Sigmoid colon (tissue), 6 donors: ENCODE measurements at regions not wholly inside any gene's neighbourhood (a gene's known extent, or its start where the extent isn't known, plus 50 kb on each side); places are given as distances from the start of the nearest gene placed in this dataset.

Experiments
- DNase-seq: peaks from one replicate; pipeline ENCODE4 v3.0.0-alpha.2; 2019
- H3K27ac ChIP-seq, 4 donors: fragments of 200-600 bp; sonication (generic); one replicate each; pipeline ENCODE4 v1.5.1; 2016 to 2019; ENCODE audit warnings: mild to moderate bottlenecking in 1 of 4
- H3K27me3 ChIP-seq, 3 donors: fragments of 200-600 bp; sonication (generic); one replicate each; pipeline ENCODE4 v1.5.1; 2019; ENCODE audit warnings: mild to moderate bottlenecking in 1 of 3
- H3K36me3 ChIP-seq, 4 donors: fragments of 200-600 bp; sonication (generic); one replicate each; pipeline ENCODE4 v1.5.1; 2016 to 2019
- H3K4me1 ChIP-seq, 4 donors: fragments of 200-600 bp; sonication (generic); one replicate each; pipeline ENCODE4 v1.5.1; 2017 to 2019
- H3K4me3 ChIP-seq, 4 donors: fragments of 200-600 bp; sonication (generic); one replicate each; pipeline ENCODE4 v1.5.1; 2017 to 2019; ENCODE audit warnings: mild to moderate bottlenecking in 2 of 4, moderate library complexity in 1 of 4
- H3K9me3 ChIP-seq, 4 donors: fragments of 200-600 bp in 3 of 4; sonication (generic) in 3 of 4; one replicate each; pipeline versions ENCODE4 v1.5.1 to v1.6.1; 2013 to 2019
- EP300 ChIP-seq, 4 donors: sonication (generic); formaldehyde crosslinking; IDR thresholded peaks; one replicate each; pipeline ENCODE4 v1.6.1; 2017; ENCODE audit warnings: antibody characterized with exemption in 4 of 4
- POLR2A ChIP-seq, 2 donors: fragments of 450-650 bp; IDR thresholded peaks; one replicate each; pipeline ENCODE4 v1.6.1; 2016; ENCODE audit warnings: antibody characterized with exemption in 2 of 2, mild to moderate bottlenecking in 2 of 2, moderate library complexity in 2 of 2
- POLR2AphosphoS5 ChIP-seq, 4 donors: sonication (generic); formaldehyde crosslinking; IDR thresholded peaks; one replicate each; pipeline ENCODE4 v1.6.1; 2017; ENCODE audit warnings: antibody characterized with exemption in 4 of 4
- WGBS, 2 donors: extraction: QIAGEN DNeasy Blood & Tissue Kit; methylation state at CpG; one replicate each; pipeline ENCODE4 v1.1.7; 2013; 5-methylcytosine and 5-hydroxymethylcytosine counted together
- intact Hi-C: fragments of 100-400 bp; cut with DNase I; formaldehyde crosslinking; loops from one replicate; pipeline ENCODE4 v1.15.1; 2023
- TF ChIP-seq, protein P1 (sequence below), 4 experiments: fragments of 450-650 bp in 3 of 4; fragments of 200-600 bp in 1 of 4; IDR thresholded peaks; one replicate each; pipeline ENCODE4 v1.5.1; 2016 to 2019; ENCODE audit warnings: antibody characterized with exemption in 4 of 4, mild to moderate bottlenecking in 3 of 4, moderate library complexity in 2 of 4
- donor health status: healthy with polysubstance abuse.
- donor health status: healthy.

DNA sequence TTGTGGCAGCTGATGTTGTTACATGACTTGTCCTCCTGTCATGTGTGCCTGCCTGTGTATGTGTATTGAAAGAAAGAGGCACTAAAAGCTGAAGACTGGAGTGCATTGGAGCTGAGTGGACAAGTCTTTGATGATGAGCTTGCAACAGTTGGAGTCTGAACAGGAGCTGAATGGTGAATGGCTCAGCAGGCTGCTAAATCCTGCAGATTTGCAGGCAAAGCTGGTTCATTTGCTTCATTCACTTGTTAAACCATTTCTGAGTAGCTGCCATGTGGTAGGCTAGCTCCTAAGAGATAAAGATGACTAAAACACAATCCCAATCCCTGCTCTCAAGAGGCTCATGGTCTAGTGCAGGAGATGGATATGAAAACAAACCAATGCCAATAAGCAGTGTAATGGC, 217.3 kb downstream of the CHRDL1 start:
- no peak for DNase-seq
- intact Hi-C loops: no loop called here
- Histone ChIP-seq H3K36me3 (no peaks in the 10 kb centered on the region), H3K4me3 (no peak overlapping the region), H3K27me3 (no peaks in the 10 kb centered on the region), H3K27ac (no peak overlapping the region), H3K4me1 (no peaks in the 10 kb centered on the region), H3K9me3 (no peaks in the 10 kb centered on the region)
- TF ChIP-seq POLR2A (IDR thresholded peaks at IDR 0.05) (no peak), POLR2AphosphoS5 (IDR thresholded peaks at IDR 0.05) (no peak)
- TF ChIP-seq, protein P1, sequence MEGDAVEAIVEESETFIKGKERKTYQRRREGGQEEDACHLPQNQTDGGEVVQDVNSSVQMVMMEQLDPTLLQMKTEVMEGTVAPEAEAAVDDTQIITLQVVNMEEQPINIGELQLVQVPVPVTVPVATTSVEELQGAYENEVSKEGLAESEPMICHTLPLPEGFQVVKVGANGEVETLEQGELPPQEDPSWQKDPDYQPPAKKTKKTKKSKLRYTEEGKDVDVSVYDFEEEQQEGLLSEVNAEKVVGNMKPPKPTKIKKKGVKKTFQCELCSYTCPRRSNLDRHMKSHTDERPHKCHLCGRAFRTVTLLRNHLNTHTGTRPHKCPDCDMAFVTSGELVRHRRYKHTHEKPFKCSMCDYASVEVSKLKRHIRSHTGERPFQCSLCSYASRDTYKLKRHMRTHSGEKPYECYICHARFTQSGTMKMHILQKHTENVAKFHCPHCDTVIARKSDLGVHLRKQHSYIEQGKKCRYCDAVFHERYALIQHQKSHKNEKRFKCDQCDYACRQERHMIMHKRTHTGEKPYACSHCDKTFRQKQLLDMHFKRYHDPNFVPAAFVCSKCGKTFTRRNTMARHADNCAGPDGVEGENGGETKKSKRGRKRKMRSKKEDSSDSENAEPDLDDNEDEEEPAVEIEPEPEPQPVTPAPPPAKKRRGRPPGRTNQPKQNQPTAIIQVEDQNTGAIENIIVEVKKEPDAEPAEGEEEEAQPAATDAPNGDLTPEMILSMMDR (IDR thresholded peaks at IDR 0.05): no peak

DNA sequence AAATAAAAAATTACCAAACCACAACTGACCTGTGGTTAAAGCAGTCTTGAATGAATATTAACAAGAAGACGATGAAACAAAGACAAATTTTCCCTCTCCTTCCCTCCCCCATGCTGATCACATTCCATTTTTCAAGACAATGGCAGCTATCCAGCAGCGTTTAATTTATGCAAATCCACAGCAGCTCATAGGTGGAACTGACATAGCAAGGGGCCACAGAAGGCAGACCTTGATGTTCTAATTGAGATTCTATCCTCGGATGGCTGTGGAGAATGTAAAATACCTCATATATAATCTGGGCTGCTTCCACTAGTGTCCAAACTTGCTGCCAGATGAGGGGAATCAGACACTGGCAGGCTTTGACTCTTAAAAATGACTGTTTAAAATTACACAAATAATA, 211.5 kb downstream of the CHRDL1 start:
- H3K27me3 ChIP-seq: no peaks in the 10 kb centered on the region
- WGBS, 2 donors: 69 to 70% methylated on average over 3 of the region's 3 CpGs
- H3K9me3 ChIP-seq: no peaks in the 10 kb centered on the region
- intact Hi-C loops: no loop called here
- no peak for DNase-seq
- H3K4me3 ChIP-seq: no peak overlapping the region
- H3K36me3 ChIP-seq: no peaks in the 10 kb centered on the region
- H3K27ac ChIP-seq: no peak overlapping the region
- TF ChIP-seq POLR2A (IDR thresholded peaks at IDR 0.05) (no peak), EP300 (IDR thresholded peaks at IDR 0.05) (no peak), POLR2AphosphoS5 (IDR thresholded peaks at IDR 0.05) (no peak)
- TF ChIP-seq, protein P1 (IDR thresholded peaks at IDR 0.05): no peak
- no peaks in the 10 kb centered on the region for H3K4me1 ChIP-seq

DNA sequence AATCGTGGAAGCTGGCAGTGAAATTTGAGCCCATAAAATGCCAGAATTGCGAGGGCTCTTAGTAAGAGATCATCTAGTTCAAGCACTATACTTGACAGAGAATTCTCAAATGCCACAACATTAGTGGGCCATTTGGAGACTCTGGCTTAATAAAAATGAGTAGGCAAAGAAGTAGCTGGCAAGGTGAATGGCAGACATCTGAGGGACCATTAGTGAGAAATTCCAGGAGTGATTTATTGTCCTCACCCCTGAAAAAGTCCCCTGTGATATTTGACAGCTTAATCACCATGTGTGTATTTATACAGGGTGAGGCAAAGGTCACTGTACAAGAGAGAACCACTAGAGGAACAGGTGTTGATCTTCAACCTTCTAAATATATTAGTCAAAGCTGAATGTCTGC, 207.5 kb downstream of the CHRDL1 start:
- Histone ChIP-seq H3K4me3 (no peak overlapping the region), H3K36me3 (no peaks in the 10 kb centered on the region), H3K9me3 (no peaks in the 10 kb centered on the region), H3K27me3 (no peaks in the 10 kb centered on the region), H3K27ac (no peak overlapping the region), H3K4me1 (no peaks in the 10 kb centered on the region)
- TF ChIP-seq POLR2AphosphoS5 (IDR thresholded peaks at IDR 0.05) (no peak), POLR2A (IDR thresholded peaks at IDR 0.05) (no peak), EP300 (IDR thresholded peaks at IDR 0.05) (no peak)
- TF ChIP-seq, protein P1 (IDR thresholded peaks at IDR 0.05): no peak
- 3 to 35% methylated on average over 2 of the region's 2 CpGs for WGBS, 2 donors
- intact Hi-C loops: no loop called here
- no peak for DNase-seq

DNA sequence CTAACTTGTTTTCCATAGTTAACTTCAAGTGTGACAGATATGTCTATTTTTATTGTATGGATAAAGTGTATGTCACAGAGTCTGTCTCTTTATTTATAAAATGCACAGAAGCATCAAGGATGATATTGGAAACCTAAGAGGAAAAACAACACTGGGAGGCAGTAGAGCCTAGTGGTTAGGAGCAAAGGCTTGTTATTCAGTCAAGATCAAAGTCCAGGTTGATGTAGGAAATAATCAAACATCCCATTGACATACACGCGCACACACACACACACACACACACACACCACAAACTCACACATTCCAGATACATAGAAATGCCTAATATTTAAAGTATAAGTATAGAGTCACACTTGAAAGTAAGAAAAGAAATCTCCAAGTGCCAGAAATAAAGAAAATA, 206.8 kb downstream of the CHRDL1 start:
- Histone ChIP-seq H3K9me3 (no peaks in the 10 kb centered on the region), H3K4me3 (no peak overlapping the region), H3K27ac (no peak overlapping the region), H3K27me3 (no peaks in the 10 kb centered on the region), H3K4me1 (no peaks in the 10 kb centered on the region), H3K36me3 (no peaks in the 10 kb centered on the region)
- TF ChIP-seq EP300 (IDR thresholded peaks at IDR 0.05) (no peak), POLR2A (IDR thresholded peaks at IDR 0.05) (no peak), POLR2AphosphoS5 (IDR thresholded peaks at IDR 0.05) (no peak)
- TF ChIP-seq, protein P1 (IDR thresholded peaks at IDR 0.05): no peak
- intact Hi-C loops: no loop called here
- WGBS, 2 donors: 48 to 65% methylated on average over 2 of the region's 2 CpGs
- no peak for DNase-seq

GRCh38 chrX:110600745-110601310, 194.8 kb downstream of the CHRDL1 start:
- WGBS, 2 donors: 84 to 88% methylated on average over 8 of the region's 8 CpGs
- H3K4me3 ChIP-seq: no peak overlapping the region

More at GRCh38 chrX:110600745-110601310, 194.8 kb downstream of the CHRDL1 start:
- no peak for TF ChIP-seq POLR2AphosphoS5 (IDR thresholded peaks at IDR 0.05)
- no peak for TF ChIP-seq EP300 (IDR thresholded peaks at IDR 0.05)
- TF ChIP-seq, protein P1 (IDR thresholded peaks at IDR 0.05): no peak
- no peak for TF ChIP-seq POLR2A (IDR thresholded peaks at IDR 0.05)
- no peaks in the 10 kb centered on the region for H3K9me3 ChIP-seq
- H3K36me3 ChIP-seq: no peaks in the 10 kb centered on the region
- intact Hi-C loops: no loop called here
- no peaks in the 10 kb centered on the region for H3K4me1 ChIP-seq
- no peak for DNase-seq
- no peaks in the 10 kb centered on the region for H3K27me3 ChIP-seq
- no peak overlapping the region for H3K27ac ChIP-seq
